NCI-H187 (cell line): ENCODE measurements at regions not wholly inside any gene's neighbourhood (a gene's known extent, or its start where the extent isn't known, plus 50 kb on each side); places are given as distances from the start of the nearest gene placed in this dataset.

Experiments used
- DNase-seq, 2 experiments: peaks; one replicate each; lab custom pipeline; 2025; lab: John Stamatoyannopoulos, UW

- no peak for DNase-seq
Observed at GRCh38 chr20:39480276-39481043, 518.3 kb downstream of the DHX35 start.

- DNase-seq = peak in 1 of 2 experiments; percentile 14
Observed at GRCh38 chr20:39479196-39479810, 517.2 kb downstream of the DHX35 start.

GRCh38 chr20:39474879-39475278 is 512.7 kb downstream of the DHX35 start:
- DNase-seq = no peak

DNA sequence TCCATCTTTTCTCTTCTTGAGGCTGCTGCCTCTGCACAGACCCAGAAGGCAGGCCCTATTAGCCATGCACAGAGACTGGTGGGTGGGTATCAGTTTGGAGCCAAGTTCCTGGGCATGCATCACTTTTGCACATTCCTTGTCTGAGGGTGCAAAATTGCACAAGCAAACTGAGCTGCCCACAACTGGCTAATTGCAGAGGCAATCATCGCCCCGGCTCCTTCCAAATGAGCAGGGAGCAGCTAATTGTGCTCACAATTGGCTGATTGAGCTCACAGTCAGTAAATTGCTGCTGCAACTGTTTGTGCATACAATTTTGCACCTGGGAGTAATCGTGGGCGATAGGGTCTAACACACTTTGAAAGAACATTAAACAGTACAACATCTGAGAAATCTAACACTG is 511.4 kb downstream of the DHX35 start:
- DNase-seq = no peak

- DNase-seq = no peak
Observed at GRCh38 chr20:39468703-39469102, 506.6 kb downstream of the DHX35 start.

- no peak for DNase-seq
Observed at GRCh38 chr20:39464238-39464637, 502.1 kb downstream of the DHX35 start.

- DNase-seq = no peak
Observed at GRCh38 chr20:39462416-39462945, 500.3 kb downstream of the DHX35 start.

- DNase-seq = no peak
Observed at GRCh38 chr20:39458452-39458851, 496.3 kb downstream of the DHX35 start.

DNA sequence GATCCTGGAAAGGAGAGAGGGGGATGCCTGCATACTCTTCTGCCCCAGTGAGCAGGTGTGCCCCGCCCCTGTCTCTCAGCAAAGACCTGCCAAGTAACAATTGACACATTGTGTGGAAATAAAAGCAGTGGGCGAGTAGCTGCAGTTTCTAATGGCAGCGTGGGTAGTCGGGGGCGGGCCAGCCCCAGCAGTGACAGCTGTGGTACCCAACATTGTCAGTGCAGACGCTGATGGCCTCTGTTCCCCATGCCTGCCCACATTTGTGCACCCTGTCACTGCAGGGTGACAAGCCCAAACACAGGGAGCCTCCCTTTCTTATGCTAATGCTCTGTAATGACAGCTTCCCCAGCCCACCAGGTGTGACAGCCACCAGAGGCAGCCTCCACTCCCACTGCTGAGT is 491.7 kb downstream of the DHX35 start:
- DNase-seq = no peak

DNA sequence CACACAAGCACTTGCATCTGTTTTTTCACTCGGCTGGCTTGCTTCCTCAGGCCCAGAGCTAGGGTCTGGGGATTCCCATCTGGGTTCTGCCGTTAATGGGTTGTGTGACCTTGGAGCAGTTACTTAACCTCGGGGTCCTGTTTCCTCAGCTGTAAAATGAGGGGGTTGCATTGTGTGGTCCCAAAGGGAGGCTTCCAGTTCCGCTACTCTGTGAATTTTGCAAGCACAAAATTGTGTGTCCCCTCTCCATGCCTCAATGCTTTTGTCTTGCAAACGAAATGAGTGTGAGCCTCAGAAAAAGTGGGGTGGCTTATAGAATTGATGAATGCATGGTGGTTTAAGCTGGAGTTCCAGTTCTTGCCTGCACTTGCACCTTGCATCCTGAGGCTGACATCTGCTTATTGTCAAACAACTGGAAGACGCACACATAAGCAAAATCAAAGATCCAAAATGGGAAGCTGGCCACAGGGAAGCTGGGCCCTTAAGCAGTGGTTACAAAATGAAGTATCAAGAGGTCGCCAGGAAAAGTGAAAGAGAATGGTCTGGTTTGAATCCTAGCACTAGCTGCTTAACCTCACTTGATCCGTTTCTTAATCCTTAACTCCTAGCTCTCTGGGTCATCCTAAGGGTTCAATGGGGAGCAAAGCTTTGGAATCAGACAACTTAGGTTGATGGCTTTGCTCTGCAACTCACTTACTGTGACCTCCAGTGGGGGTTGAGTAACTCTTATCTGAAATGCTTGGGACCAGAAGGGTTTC is 490.6 kb downstream of the DHX35 start:
- no peak for DNase-seq

GRCh38 chr20:39451386-39451785 is 489.2 kb downstream of the DHX35 start:
- no peak for DNase-seq

- no peak for DNase-seq
Observed at GRCh38 chr20:39446397-39446796, 484.3 kb downstream of the DHX35 start.

DNA sequence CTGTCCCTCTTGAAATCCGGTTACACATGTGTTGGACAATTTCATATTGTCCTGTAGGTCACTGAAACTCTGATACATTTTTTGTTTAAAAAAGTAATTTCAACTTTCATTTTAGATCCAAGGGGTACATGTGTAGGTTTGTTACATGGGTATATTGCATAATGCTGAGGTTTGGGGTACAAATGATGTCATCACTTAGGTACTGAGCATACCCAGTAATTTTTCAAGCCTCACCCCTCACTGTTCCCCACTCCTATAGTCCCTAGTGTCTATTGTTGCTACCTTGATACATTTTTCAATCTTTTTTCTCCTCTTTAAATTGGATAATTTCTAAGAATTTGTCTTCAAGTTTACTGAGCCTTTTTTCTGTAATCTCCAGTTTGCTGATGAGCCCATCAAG is 483.0 kb downstream of the DHX35 start:
- DNase-seq = no peak

GRCh38 chr20:39433466-39433865 is 471.3 kb downstream of the DHX35 start:
- no peak for DNase-seq

- DNase-seq = no peak
Observed at GRCh38 chr20:39431091-39431880, 469.1 kb downstream of the DHX35 start.

GRCh38 chr20:39429726-39430125 is 467.6 kb downstream of the DHX35 start:
- no peak for DNase-seq

DNA sequence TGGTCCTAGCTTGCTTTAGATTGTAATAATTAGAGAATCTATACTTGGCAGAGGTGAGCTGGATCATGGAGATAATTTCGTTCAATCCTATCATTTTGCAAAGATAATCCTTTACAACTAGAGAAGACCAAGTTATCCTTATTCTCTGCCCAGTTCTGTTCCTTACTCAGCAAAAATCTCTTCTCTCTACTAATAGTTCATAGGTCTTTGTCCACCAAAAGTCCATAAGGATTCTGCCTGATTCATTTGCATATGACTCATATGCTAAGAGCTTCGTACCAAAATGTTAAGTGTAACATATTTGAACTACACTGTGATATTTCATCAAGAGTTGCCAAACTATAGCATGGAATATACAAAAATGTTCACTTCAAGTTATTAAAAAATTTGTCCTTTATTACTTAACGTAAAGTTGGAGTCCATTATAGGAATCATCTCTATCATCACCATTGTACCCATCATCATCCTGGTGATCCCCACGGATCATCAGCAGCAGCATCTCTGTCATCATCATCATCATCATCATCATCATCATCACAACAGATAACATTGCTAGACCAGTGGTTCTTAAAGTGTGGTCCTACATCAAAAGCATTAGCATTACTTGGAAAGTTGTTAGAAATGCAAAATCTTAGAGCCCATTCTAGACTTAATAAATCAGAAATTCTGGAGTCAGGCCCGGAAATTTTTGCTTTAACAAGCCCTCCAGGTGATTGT is 463.0 kb downstream of the DHX35 start:
- no peak for DNase-seq

DNA sequence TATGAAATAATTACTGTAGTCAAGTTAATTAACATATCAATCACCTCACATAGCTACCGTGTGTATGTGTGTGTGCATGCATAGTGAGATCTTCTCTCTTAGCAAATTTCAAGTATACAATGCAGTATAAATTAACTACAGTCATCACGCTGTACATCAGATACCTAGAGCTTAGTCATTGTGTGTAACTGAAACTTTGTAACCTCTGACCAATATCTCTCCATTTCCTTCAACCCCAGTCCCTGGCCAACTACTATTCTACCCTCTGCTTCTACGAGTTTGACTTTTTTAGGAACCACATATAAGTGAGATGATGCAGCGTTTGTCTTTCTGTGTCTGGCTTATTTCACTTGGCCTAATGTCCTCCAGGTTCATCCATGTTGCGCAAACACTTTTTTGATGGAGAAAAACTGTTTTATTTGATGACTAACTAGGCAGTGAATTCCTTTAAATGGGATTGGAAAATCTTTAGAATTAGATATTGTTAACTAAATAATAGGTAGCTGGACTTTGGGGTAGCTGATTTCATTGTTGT is 459.5 kb downstream of the DHX35 start:
- DNase-seq = no peak

DNA sequence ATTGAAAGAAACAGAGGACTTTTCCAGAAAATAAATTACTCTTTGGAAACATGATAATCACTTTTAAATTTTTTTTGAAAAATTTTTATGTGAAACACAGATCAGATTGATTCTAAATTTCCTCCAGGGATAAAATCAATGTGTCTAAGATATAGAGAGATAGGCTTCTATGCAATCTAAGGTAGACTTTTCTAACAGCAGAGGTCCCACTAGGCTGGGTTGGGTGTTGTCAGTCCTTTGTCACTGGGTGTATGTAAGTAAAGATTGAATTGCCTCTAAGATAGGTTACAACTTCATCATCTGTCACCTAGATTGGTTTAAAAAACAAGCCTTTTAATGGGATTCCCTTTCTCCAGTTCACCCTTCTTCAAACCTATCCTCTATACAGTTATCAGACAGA is 449.9 kb downstream of the DHX35 start:
- no peak for DNase-seq

- DNase-seq = no peak
Observed at GRCh38 chr20:39399463-39399862, 437.3 kb downstream of the DHX35 start.

- no peak for DNase-seq
Observed at GRCh38 chr20:39398656-39399055, 436.5 kb downstream of the DHX35 start.
